ENCODE measurements at regions not wholly inside any gene's neighbourhood (a gene's known extent, or its start where the extent isn't known, plus 50 kb on each side); places are given as distances from the start of the nearest gene placed in this dataset.

- no peak for DNase-seq
Measured at GRCh38 chr2:147250652-147251356, 594.0 kb upstream of the ACVR2A start.

- DNase-seq = no peak
Measured at GRCh38 chr2:147247749-147248148, 597.1 kb upstream of the ACVR2A start.

GRCh38 chr2:147242445-147242844 lies 602.4 kb upstream of the ACVR2A start:
- no peak for DNase-seq

GRCh38 chr2:147236601-147237000 lies 608.2 kb upstream of the ACVR2A start:
- DNase-seq = no peak

- no peak for DNase-seq
Measured at GRCh38 chr2:147232225-147232669, 612.6 kb upstream of the ACVR2A start.

- DNase-seq = no peak
Measured at GRCh38 chr2:147231607-147232006, 613.2 kb upstream of the ACVR2A start.

- no peak for DNase-seq
Measured at GRCh38 chr2:147231081-147231480, 613.7 kb upstream of the ACVR2A start.

- no peak for DNase-seq
Measured at GRCh38 chr2:147227313-147227712, 617.5 kb upstream of the ACVR2A start.

- DNase-seq = no peak
Measured at GRCh38 chr2:147224070-147224469, 620.8 kb upstream of the ACVR2A start.

- no peak for DNase-seq
Measured at GRCh38 chr2:147223553-147224060, 621.2 kb upstream of the ACVR2A start.

GRCh38 chr2:147223119-147223518 lies 621.7 kb upstream of the ACVR2A start:
- DNase-seq = no peak

- DNase-seq = no peak
Measured at GRCh38 chr2:147222506-147222905, 622.3 kb upstream of the ACVR2A start.

- no peak for DNase-seq
Measured at GRCh38 chr2:147214914-147215313, 629.9 kb upstream of the ACVR2A start.

- DNase-seq = no peak
Measured at GRCh38 chr2:147211484-147211883, 633.3 kb upstream of the ACVR2A start.

- DNase-seq = no peak
Measured at GRCh38 chr2:147204102-147204501, 640.7 kb upstream of the ACVR2A start.

GRCh38 chr2:147198651-147199171 lies 646.1 kb upstream of the ACVR2A start:
- no peak for DNase-seq

- DNase-seq = no peak
Measured at GRCh38 chr2:147197754-147198483, 646.9 kb upstream of the ACVR2A start.

- DNase-seq = no peak
Measured at GRCh38 chr2:147182260-147182659, 662.6 kb upstream of the ACVR2A start.

GRCh38 chr2:147181351-147182029 lies 663.3 kb upstream of the ACVR2A start:
- DNase-seq = no peak

- no peak for DNase-seq
Measured at GRCh38 chr2:147177071-147177857, 667.6 kb upstream of the ACVR2A start.

GRCh38 chr2:147174824-147175254 lies 670.0 kb upstream of the ACVR2A start:
- no peak for DNase-seq

GRCh38 chr2:147173798-147174197 lies 671.0 kb upstream of the ACVR2A start:
- no peak for DNase-seq

All from activated gamma-delta T cell (primary cell).